Activated CD4-positive, alpha-beta memory T cell treated with anti-CD3 and anti-CD28 coated beads for 36 hours (primary cell): ENCODE measurements at regions not wholly inside any gene's neighbourhood (a gene's known extent, or its start where the extent isn't known, plus 50 kb on each side); places are given as distances from the start of the nearest gene placed in this dataset.
"Not testable (repeated sequence)": the region's sequence is repeated elsewhere in the genome, so short reads cannot be mapped to it uniquely, and the experiment has no call there.

Experiments
- CTCF ChIA-PET: fragments of 350-600 bp; sonication (Branson Sonifier 250); formaldehyde crosslinking; loops from one replicate; lab custom pipeline; 2021; ENCODE audit warnings: antibody characterized with exemption, inconsistent platforms; lab: Charles Lee
- POLR2A ChIA-PET: fragments of 350-600 bp; sonication (Branson Sonifier 250); formaldehyde crosslinking; loops from one replicate; lab custom pipeline; 2021; ENCODE audit warnings: antibody characterized with exemption; lab: Charles Lee
- DNase-seq: peaks from one replicate; pipeline ENCODE4 v3.0.0-alpha.2; 2020
- H3K27ac Mint-ChIP-seq: one replicate; pipeline ENCODE4 v1.8.0; 2021; ENCODE audit warnings: mixed read lengths
- H3K27me3 Mint-ChIP-seq: one replicate; pipeline ENCODE4 v1.8.0; 2021; ENCODE audit warnings: mixed read lengths
- H3K36me3 Mint-ChIP-seq: one replicate; pipeline ENCODE4 v1.8.0; 2021; ENCODE audit warnings: mixed read lengths
- H3K4me1 Mint-ChIP-seq: one replicate; pipeline ENCODE4 v1.8.0; 2021; ENCODE audit warnings: low read depth, mixed read lengths
- H3K4me3 Mint-ChIP-seq: one replicate; pipeline ENCODE4 v1.8.0; 2021; ENCODE audit warnings: mild to moderate bottlenecking, mixed read lengths
- H3K9me3 Mint-ChIP-seq: one replicate; pipeline ENCODE4 v1.8.0; 2021; ENCODE audit warnings: mixed read lengths
- intact Hi-C: fragments of 100-400 bp; cut with micrococcal nuclease; formaldehyde crosslinking; loops from one replicate; pipeline ENCODE4 v1.15.1; 2023

- Mint-ChIP-seq H3K4me3 (no peak overlapping the region), H3K36me3 (no peaks in the 10 kb centered on the region), H3K27me3 (no peaks in the 10 kb centered on the region), H3K9me3 (peaks cover 32% of the 10 kb centered on the region), H3K4me1 (no peaks in the 10 kb centered on the region), H3K27ac (no peak overlapping the region)
- DNase-seq = no peak
- intact Hi-C loops = no loop called here
- POLR2A ChIA-PET = no interaction called here
- CTCF ChIA-PET = no interaction called here
Observed at GRCh38 chr3:191648787-191649186, 187.8 kb downstream of the PYDC2 start.

- DNase-seq = no peak
- no peaks in the 10 kb centered on the region for H3K36me3 Mint-ChIP-seq
- no peak overlapping the region for H3K4me3 Mint-ChIP-seq
- H3K27ac Mint-ChIP-seq = no peak overlapping the region
- intact Hi-C loops = no loop called here
- no peaks in the 10 kb centered on the region for H3K4me1 Mint-ChIP-seq
- POLR2A ChIA-PET = no interaction called here
- CTCF ChIA-PET = no interaction called here
- no peaks in the 10 kb centered on the region for H3K27me3 Mint-ChIP-seq
- peaks cover 27% of the 10 kb centered on the region for H3K9me3 Mint-ChIP-seq
Observed at GRCh38 chr3:191649626-191650025, 188.7 kb downstream of the PYDC2 start.

GRCh38 chr3:191658781-191659419 lies 197.9 kb downstream of the PYDC2 start:
- DNase-seq, H3K36me3 Mint-ChIP-seq, H3K27ac Mint-ChIP-seq, H3K9me3 Mint-ChIP-seq, POLR2A ChIA-PET, intact Hi-C loops, H3K27me3 Mint-ChIP-seq, H3K4me1 Mint-ChIP-seq, H3K4me3 Mint-ChIP-seq, CTCF ChIA-PET: not testable (repeated sequence)

- POLR2A ChIA-PET, H3K9me3 Mint-ChIP-seq, DNase-seq, H3K4me3 Mint-ChIP-seq, H3K27me3 Mint-ChIP-seq, H3K27ac Mint-ChIP-seq, intact Hi-C loops, H3K4me1 Mint-ChIP-seq, H3K36me3 Mint-ChIP-seq, CTCF ChIA-PET: not testable (repeated sequence)
Observed at GRCh38 chr3:191662150-191662549, 201.2 kb downstream of the PYDC2 start.

GRCh38 chr3:191680989-191681597 lies 220.1 kb downstream of the PYDC2 start:
- intact Hi-C loops = no loop called here
- no peaks in the 10 kb centered on the region for H3K36me3 Mint-ChIP-seq
- DNase-seq = no peak
- CTCF ChIA-PET = no interaction called here
- POLR2A ChIA-PET = no interaction called here
- H3K27ac Mint-ChIP-seq = no peak overlapping the region
- no peaks in the 10 kb centered on the region for H3K27me3 Mint-ChIP-seq
- H3K4me1 Mint-ChIP-seq = no peaks in the 10 kb centered on the region
- no peak overlapping the region for H3K4me3 Mint-ChIP-seq
- peaks cover 2% of the 10 kb centered on the region for H3K9me3 Mint-ChIP-seq

GRCh38 chr3:191682961-191683360 lies 222.0 kb downstream of the PYDC2 start:
- no peaks in the 10 kb centered on the region for H3K36me3 Mint-ChIP-seq
- POLR2A ChIA-PET = no interaction called here
- H3K9me3 Mint-ChIP-seq = peaks cover 2% of the 10 kb centered on the region
- H3K4me1 Mint-ChIP-seq = no peaks in the 10 kb centered on the region
- DNase-seq = no peak
- no peak overlapping the region for H3K4me3 Mint-ChIP-seq
- CTCF ChIA-PET = no interaction called here
- intact Hi-C loops = no loop called here
- no peak overlapping the region for H3K27ac Mint-ChIP-seq
- H3K27me3 Mint-ChIP-seq = no peaks in the 10 kb centered on the region

- POLR2A ChIA-PET = no interaction called here
Observed at GRCh38 chr3:191686626-191687025, 225.7 kb downstream of the PYDC2 start.

GRCh38 chr3:191688756-191689433 lies 227.9 kb downstream of the PYDC2 start:
- POLR2A ChIA-PET = no interaction called here
- Mint-ChIP-seq H3K9me3 (no peaks in the 10 kb centered on the region), H3K27ac (no peak overlapping the region), H3K4me3 (no peak overlapping the region), H3K27me3 (no peaks in the 10 kb centered on the region), H3K4me1 (no peaks in the 10 kb centered on the region), H3K36me3 (no peaks in the 10 kb centered on the region)
- CTCF ChIA-PET = no interaction called here
- intact Hi-C loops = no loop called here
- no peak for DNase-seq

More at GRCh38 chr3:191686626-191687025, 225.7 kb downstream of the PYDC2 start:
- no peaks in the 10 kb centered on the region for H3K4me1 Mint-ChIP-seq
- H3K4me3 Mint-ChIP-seq = no peak overlapping the region
- no peaks in the 10 kb centered on the region for H3K9me3 Mint-ChIP-seq
- no peak overlapping the region for H3K27ac Mint-ChIP-seq
- CTCF ChIA-PET = no interaction called here
- no peaks in the 10 kb centered on the region for H3K27me3 Mint-ChIP-seq
- H3K36me3 Mint-ChIP-seq = no peaks in the 10 kb centered on the region
- DNase-seq = no peak
- intact Hi-C loops = no loop called here

GRCh38 chr3:191691184-191691583 lies 230.2 kb downstream of the PYDC2 start:
- H3K4me3 Mint-ChIP-seq, DNase-seq, H3K9me3 Mint-ChIP-seq, H3K36me3 Mint-ChIP-seq, H3K27me3 Mint-ChIP-seq, intact Hi-C loops, POLR2A ChIA-PET, H3K4me1 Mint-ChIP-seq, CTCF ChIA-PET, H3K27ac Mint-ChIP-seq: not testable (repeated sequence)

GRCh38 chr3:191695131-191695814 lies 234.3 kb downstream of the PYDC2 start:
- Mint-ChIP-seq H3K4me1 (no peaks in the 10 kb centered on the region), H3K4me3 (no peak overlapping the region), H3K27me3 (no peaks in the 10 kb centered on the region), H3K9me3 (no peaks in the 10 kb centered on the region), H3K27ac (no peak overlapping the region), H3K36me3 (no peaks in the 10 kb centered on the region)
- ChIA-PET POLR2A (no interaction called here), CTCF (no interaction called here)
- no peak for DNase-seq
- intact Hi-C loops = no loop called here

- intact Hi-C loops = no loop called here
- Mint-ChIP-seq H3K9me3 (no peaks in the 10 kb centered on the region), H3K4me1 (no peaks in the 10 kb centered on the region), H3K27me3 (no peaks in the 10 kb centered on the region), H3K4me3 (no peak overlapping the region), H3K27ac (no peak overlapping the region), H3K36me3 (no peaks in the 10 kb centered on the region)
- CTCF ChIA-PET = no interaction called here
- no peak for DNase-seq
- POLR2A ChIA-PET = no interaction called here
Observed at GRCh38 chr3:191695815-191696153, 234.8 kb downstream of the PYDC2 start.

- POLR2A ChIA-PET = no interaction called here
- H3K27me3 Mint-ChIP-seq = no peaks in the 10 kb centered on the region
Observed at GRCh38 chr3:191696348-191696747, 235.4 kb downstream of the PYDC2 start.

More at GRCh38 chr3:191696348-191696747, 235.4 kb downstream of the PYDC2 start:
- H3K9me3 Mint-ChIP-seq = no peaks in the 10 kb centered on the region
- H3K4me3 Mint-ChIP-seq = no peak overlapping the region
- no peaks in the 10 kb centered on the region for H3K4me1 Mint-ChIP-seq
- no peak for DNase-seq
- no peak overlapping the region for H3K27ac Mint-ChIP-seq
- H3K36me3 Mint-ChIP-seq = no peaks in the 10 kb centered on the region
- intact Hi-C loops = no loop called here
- CTCF ChIA-PET = no interaction called here
